ENCODE measurements at regions not wholly inside any gene's neighbourhood (a gene's known extent, or its start where the extent isn't known, plus 50 kb on each side); places are given as distances from the start of the nearest gene placed in this dataset.

- TF ChIP-seq CTCF (IDR thresholded peaks at IDR 0.05; ENCODE audit: low read depth, low read length), result no peak
- TF ChIP-seq EZH2phosphoT487 (IDR thresholded peaks at IDR 0.05; ENCODE audit: low read depth), result no peak
Observed at GRCh38 chr2:2667690-2668089, 336.6 kb upstream of the MYT1L start.
